IMR-90 (cell line): ENCODE measurements at regions not wholly inside any gene's neighbourhood (a gene's known extent, or its start where the extent isn't known, plus 50 kb on each side); places are given as distances from the start of the nearest gene placed in this dataset.
"Not testable (repeated sequence)": the region's sequence is repeated elsewhere in the genome, so short reads cannot be mapped to it uniquely, and the experiment has no call there.

ENCODE experiments used
- ATAC-seq: fragments of 200-7000 bp; cut with Tn5 transposase; 2 replicates; pipeline ENCODE4 v1.9.1; 2020; ENCODE audit warnings: low read depth, mild to moderate bottlenecking, moderate library complexity
- BruUV-seq: library from RNA; stranded (reverse); fragments of 400-500 nt; replicated peaks from 2 replicates; lab custom pipeline; 2021; lab: Mats Ljungman, UMichigan
- CTCF ChIA-PET: fragments of 300-600 bp; formaldehyde crosslinking; extraction: SDS; loops from one replicate; lab custom pipeline; 2021; ENCODE audit warnings: antibody characterized with exemption; lab: Yijun Ruan, JAX
- POLR2A ChIA-PET: fragments of 300-600 bp; sonication (Branson Sonifier 250); formaldehyde crosslinking; loops from one replicate; lab custom pipeline; 2022; ENCODE audit warnings: antibody characterized with exemption; ENCODE audit not compliant: unreplicated experiment; lab: Charles Lee
- DNase-seq: peaks from one replicate; pipeline ENCODE4 v3.0.0; 2013
- H2AFZ ChIP-seq: replicated peaks from 2 replicates; pipeline ENCODE3; 2013; ENCODE audit warnings: low read length, mild to moderate bottlenecking; ENCODE audit not compliant: poor library complexity
- H2AK5ac ChIP-seq: 2 replicates; pipeline ENCODE4 v1.6.1; 2013; ENCODE audit warnings: low read depth, low read length, inconsistent platforms
- H2AK9ac ChIP-seq: replicated peaks from 2 replicates; pipeline ENCODE3; 2013; ENCODE audit warnings: mild to moderate bottlenecking, low read depth, low read length, moderate library complexity; ENCODE audit not compliant: poor library complexity
- H2BK120ac ChIP-seq: 2 replicates; pipeline ENCODE4 v1.6.1; 2013; ENCODE audit warnings: low read depth, low read length, inconsistent platforms
- H2BK15ac ChIP-seq: 3 replicates; pipeline ENCODE4 v1.6.1; 2013; ENCODE audit warnings: low read depth, low read length, inconsistent platforms
- H2BK20ac ChIP-seq: 2 replicates; pipeline ENCODE4 v1.6.1; 2013; ENCODE audit warnings: low read depth, mild to moderate bottlenecking, inconsistent platforms, low read length, moderate library complexity
- H2BK5ac ChIP-seq: 2 replicates; pipeline ENCODE4 v1.6.1; 2013; ENCODE audit warnings: mild to moderate bottlenecking, low read depth, low read length, inconsistent platforms; ENCODE audit not compliant: poor library complexity, severe bottlenecking
- H3K14ac ChIP-seq: replicated peaks from 2 replicates; pipeline ENCODE4 v1.6.1; 2013; ENCODE audit warnings: low read depth, low read length, inconsistent platforms
- H3K18ac ChIP-seq: 2 replicates; pipeline ENCODE4 v1.6.1; 2013; ENCODE audit warnings: low read depth, low read length, control low read depth
- H3K23ac ChIP-seq: 2 replicates; pipeline ENCODE4 v1.6.1; 2013; ENCODE audit warnings: low read depth, low read length, inconsistent platforms
- H3K27ac ChIP-seq: 2 replicates; pipeline ENCODE4 v1.5.1; 2013; ENCODE audit warnings: mild to moderate bottlenecking, control low read depth, low read length; ENCODE audit not compliant: insufficient read depth
- H3K27me3 ChIP-seq: 2 replicates; pipeline ENCODE4 v1.6.1; 2013; ENCODE audit warnings: low read length; ENCODE audit not compliant: control insufficient read depth, insufficient read depth
- H3K36me3 ChIP-seq: 2 replicates; pipeline ENCODE4 v1.6.1; 2013; ENCODE audit warnings: low read length, mixed read lengths; ENCODE audit not compliant: control insufficient read depth, insufficient read depth
- H3K4ac ChIP-seq: 2 replicates; pipeline ENCODE4 v1.6.1; 2013; ENCODE audit warnings: low read depth, low read length, inconsistent platforms
- H3K4me1 ChIP-seq: 2 replicates; pipeline ENCODE4 v1.6.1; 2013; ENCODE audit warnings: low read length, mixed read lengths; ENCODE audit not compliant: control insufficient read depth, insufficient read depth
- H3K4me2 ChIP-seq: 2 replicates; pipeline ENCODE4 v1.6.1; 2013; ENCODE audit warnings: low read depth, mild to moderate bottlenecking, control low read depth, low read length, moderate library complexity
- H3K4me3 ChIP-seq: 2 replicates; pipeline ENCODE4 v1.5.1; 2013; ENCODE audit warnings: low read depth, mild to moderate bottlenecking, control low read depth, low read length, moderate library complexity; ENCODE audit not compliant: insufficient read depth
- H3K56ac ChIP-seq: 2 replicates; pipeline ENCODE4 v1.6.1; 2013; ENCODE audit warnings: low read length, inconsistent platforms; ENCODE audit not compliant: insufficient read depth; ENCODE audit errors: extremely low read depth
- H3K79me1 ChIP-seq, 2 experiments: 2 replicates each; pipeline ENCODE4 v1.6.1; 2013; ENCODE audit warnings: low read length in 2 of 2, inconsistent platforms in 1 of 2, low read depth in 1 of 2
- H3K9ac ChIP-seq: 2 replicates; pipeline ENCODE4 v1.6.1; 2013; ENCODE audit warnings: low read depth, low read length, control low read depth
- H3K9me1 ChIP-seq: 2 replicates; pipeline ENCODE4 v1.6.1; 2013; ENCODE audit warnings: low read length, inconsistent platforms; ENCODE audit not compliant: insufficient read depth
- H3K9me3 ChIP-seq: 2 replicates; pipeline ENCODE4 v1.6.1; 2013; ENCODE audit warnings: low read length; ENCODE audit not compliant: control insufficient read depth, insufficient read depth
- H4K20me1 ChIP-seq: 2 replicates; pipeline ENCODE4 v1.6.1; 2013; ENCODE audit warnings: low read length, inconsistent platforms; ENCODE audit not compliant: insufficient read depth
- H4K5ac ChIP-seq: 2 replicates; pipeline ENCODE4 v1.6.1; 2013; ENCODE audit warnings: mild to moderate bottlenecking, low read depth, low read length, control low read depth
- H4K8ac ChIP-seq, 2 experiments: 2 replicates each; pipeline ENCODE4 v1.6.1; 2013; ENCODE audit warnings: low read depth in 2 of 2, low read length in 2 of 2, control low read depth in 1 of 2, inconsistent platforms in 1 of 2
- H4K91ac ChIP-seq: 2 replicates; pipeline ENCODE4 v1.6.1; 2013; ENCODE audit warnings: low read depth, low read length, inconsistent platforms; ENCODE audit not compliant: insufficient read depth
- CHD1 ChIP-seq: IDR thresholded peaks from 2 replicates; pipeline ENCODE4 v1.6.1; 2012; ENCODE audit warnings: low read depth, low read length, improper control_type of control experiment
- WGBS, 2 experiments: methylation state at CpG; one replicate each; pipeline versions ENCODE4 v1.1.5 to v1.1.7; 2013; ENCODE audit warnings: missing lambda C conversion rate in 2 of 2; ENCODE audit not compliant: insufficient read length in 1 of 2; ENCODE audit errors: extremely low coverage in 2 of 2; 5-methylcytosine and 5-hydroxymethylcytosine counted together
- dilution Hi-C: fragments of 300-500 bp; cut with HindIII; formaldehyde crosslinking; loops from one replicate; pipeline ENCODE4 v1.14.3; 2018; ENCODE audit warnings: low sequenced_read_pairs; ENCODE audit not compliant: unreplicated experiment
- in situ Hi-C: fragments of 300-500 bp; cut with MboI; formaldehyde crosslinking; loops from 3 replicates; pipeline ENCODE4 v1.14.3; 2019; ENCODE audit warnings: low sequenced_read_pairs, inconsistent platforms, mixed read lengths
- intact Hi-C: fragments of 100-400 bp; cut with micrococcal nuclease; formaldehyde crosslinking; loops from 2 replicates; pipeline ENCODE4 v1.10.0; 2022

DNA sequence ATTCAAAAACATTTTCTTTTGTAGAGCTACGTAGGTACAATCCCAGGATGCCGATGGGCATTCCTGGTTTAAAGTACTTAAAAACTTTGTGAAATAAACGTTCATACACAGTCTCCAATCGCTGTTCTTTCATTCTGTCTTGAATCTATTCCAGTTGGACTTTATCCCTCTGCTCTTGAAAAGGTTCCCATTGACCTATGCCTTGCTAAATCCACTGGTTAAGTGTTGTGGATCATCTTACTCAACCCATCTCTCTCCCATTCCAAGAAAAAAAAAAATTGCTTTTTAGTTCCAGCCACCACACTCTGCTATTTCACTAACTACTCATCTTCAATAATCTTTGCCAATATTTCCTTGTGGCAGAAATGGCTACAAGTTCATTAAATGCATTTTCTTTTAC, 542.3 kb upstream of the GRIA3 start:
- Histone ChIP-seq H2AK9ac (no peak overlapping the region), H3K14ac (no peak overlapping the region)

GRCh38 chrX:122655256-122655655, 528.8 kb upstream of the GRIA3 start:
- H3K14ac ChIP-seq, H3K9ac ChIP-seq, H2AFZ ChIP-seq, H3K36me3 ChIP-seq, DNase-seq, H2BK20ac ChIP-seq, BruUV-seq, CTCF ChIA-PET, H2AK9ac ChIP-seq, ATAC-seq, in situ Hi-C loops, H3K18ac ChIP-seq, H4K91ac ChIP-seq, dilution Hi-C loops, H3K23ac ChIP-seq, H3K56ac ChIP-seq, H4K20me1 ChIP-seq, H3K9me3 ChIP-seq, intact Hi-C loops, H3K27me3 ChIP-seq, H3K4me2 ChIP-seq, H3K27ac ChIP-seq, H3K9me1 ChIP-seq, H3K4ac ChIP-seq, H3K4me1 ChIP-seq, H4K8ac ChIP-seq, H4K5ac ChIP-seq, POLR2A ChIA-PET, H2BK120ac ChIP-seq, H3K4me3 ChIP-seq, H2BK5ac ChIP-seq, H3K79me1 ChIP-seq, H2BK15ac ChIP-seq, H2AK5ac ChIP-seq: not testable (repeated sequence)
- WGBS, 2 experiments, result no CpG with 5 or more reads among the region's 16 CpGs

More for the DNA sequence above, 542.3 kb upstream of the GRIA3 start:
- no peaks in the 10 kb centered on the region for H3K36me3 ChIP-seq
- no peak overlapping the region for H3K4me2 ChIP-seq
- H4K5ac ChIP-seq, result no peak overlapping the region
- no peak for TF ChIP-seq CHD1
- no peak overlapping the region for H2BK15ac ChIP-seq
- in situ Hi-C loops (no loop called here), dilution Hi-C loops (no loop called here), intact Hi-C loops (no loop called here)
- no peaks in the 10 kb centered on the region for H3K79me1 ChIP-seq
- H2BK5ac ChIP-seq, result no peak overlapping the region
- H3K9me1 ChIP-seq, result no peaks in the 10 kb centered on the region
- H3K56ac ChIP-seq, result no peak overlapping the region
- H3K9ac ChIP-seq, result no peak overlapping the region
- H4K8ac ChIP-seq, result no peak overlapping the region
- no peaks in the 10 kb centered on the region for H3K9me3 ChIP-seq
- no CpG with 5 or more reads among the region's 4 CpGs for WGBS, 2 experiments
- H3K27me3 ChIP-seq, result no peaks in the 10 kb centered on the region
- H2AK5ac ChIP-seq, result no peak overlapping the region
- H2BK120ac ChIP-seq, result no peak overlapping the region
- no peaks in the 10 kb centered on the region for H4K20me1 ChIP-seq
- no peak overlapping the region for H4K91ac ChIP-seq
- no peak overlapping the region for H2AFZ ChIP-seq
- POLR2A ChIA-PET, result no interaction called here
- H3K4ac ChIP-seq, result no peak overlapping the region
- H2BK20ac ChIP-seq, result no peak overlapping the region
- no peak overlapping the region for H3K27ac ChIP-seq
- CTCF ChIA-PET, result no interaction called here
- H3K4me3 ChIP-seq, result no peak overlapping the region
- no peak for ATAC-seq
- no peaks in the 10 kb centered on the region for H3K4me1 ChIP-seq
- no peak for DNase-seq
- BruUV-seq, result no TSS peak
- H3K18ac ChIP-seq, result no peak overlapping the region
- no peak overlapping the region for H3K23ac ChIP-seq
